Muscle of back (tissue), 3 donors: ENCODE measurements at regions not wholly inside any gene's neighbourhood (a gene's known extent, or its start where the extent isn't known, plus 50 kb on each side); places are given as distances from the start of the nearest gene placed in this dataset.

Experiments
- DNase-seq, 3 donors: peaks; one replicate each; pipeline versions ENCODE4 v3.0.0 to v3.0.0-alpha.2; 2013

- no peak for DNase-seq
Observed at GRCh38 chr3:110226645-110227044, 845.0 kb upstream of the NECTIN3 start.

GRCh38 chr3:110227991-110228390 is 843.6 kb upstream of the NECTIN3 start:
- peak in 1 of 3 donors; percentile 3 for DNase-seq

GRCh38 chr3:110234831-110235230 is 836.8 kb upstream of the NECTIN3 start:
- DNase-seq: no peak

- DNase-seq: no peak
Observed at GRCh38 chr3:110236976-110237610, 834.5 kb upstream of the NECTIN3 start.

- DNase-seq: peak in 1 of 3 donors; percentile 2
Observed at GRCh38 chr3:110243081-110243480, 828.5 kb upstream of the NECTIN3 start.

GRCh38 chr3:110246796-110247376 is 824.7 kb upstream of the NECTIN3 start:
- no peak for DNase-seq

GRCh38 chr3:110248666-110249065 is 823.0 kb upstream of the NECTIN3 start:
- no peak for DNase-seq

GRCh38 chr3:110253794-110254193 is 817.8 kb upstream of the NECTIN3 start:
- DNase-seq: no peak

GRCh38 chr3:110254591-110254990 is 817.0 kb upstream of the NECTIN3 start:
- DNase-seq: no peak

- no peak for DNase-seq
Observed at GRCh38 chr3:110261141-110261540, 810.5 kb upstream of the NECTIN3 start.

- DNase-seq: no peak
Observed at GRCh38 chr3:110262896-110263295, 808.7 kb upstream of the NECTIN3 start.

- no peak for DNase-seq
Observed at GRCh38 chr3:110265302-110265701, 806.3 kb upstream of the NECTIN3 start.

- DNase-seq: no peak
Observed at GRCh38 chr3:110267304-110267845, 804.2 kb upstream of the NECTIN3 start.

GRCh38 chr3:110272525-110272924 is 799.1 kb upstream of the NECTIN3 start:
- no peak for DNase-seq

- no peak for DNase-seq
Observed at GRCh38 chr3:110291886-110292501, 779.6 kb upstream of the NECTIN3 start.

- DNase-seq: no peak
Observed at GRCh38 chr3:110293660-110294059, 778.0 kb upstream of the NECTIN3 start.

GRCh38 chr3:110296885-110297284 is 774.7 kb upstream of the NECTIN3 start:
- no peak for DNase-seq

GRCh38 chr3:110301781-110302180 is 769.8 kb upstream of the NECTIN3 start:
- DNase-seq: no peak

- peak in 1 of 3 donors; percentile 12 for DNase-seq
Observed at GRCh38 chr3:110307065-110307809, 764.4 kb upstream of the NECTIN3 start.

GRCh38 chr3:110311541-110311940 is 760.1 kb upstream of the NECTIN3 start:
- no peak for DNase-seq

- peak; percentile 33 to 69 (median 53) for DNase-seq
Observed at GRCh38 chr3:110314512-110315114, 757.0 kb upstream of the NECTIN3 start.

GRCh38 chr3:110318108-110318507 is 753.5 kb upstream of the NECTIN3 start:
- no peak for DNase-seq
